H1 (cell line): ENCODE measurements at regions not wholly inside any gene's neighbourhood (a gene's known extent, or its start where the extent isn't known, plus 50 kb on each side); places are given as distances from the start of the nearest gene placed in this dataset.

Experiments
- CTCF ChIA-PET: fragments of 300-600 bp; sonication (Branson Sonifier 250); formaldehyde crosslinking; loops from one replicate; lab custom pipeline; 2021; ENCODE audit not compliant: partially characterized antibody; lab: Charles Lee
- POLR2A ChIA-PET: fragments of 300-600 bp; sonication (Branson Sonifier 250); formaldehyde crosslinking; loops from one replicate; lab custom pipeline; 2021; ENCODE audit warnings: inconsistent platforms; ENCODE audit not compliant: partially characterized antibody; lab: Charles Lee
- DNase-seq, 2 experiments: peaks; one replicate each; pipeline versions ENCODE4 v3.0.0 to v3.0.0-alpha.2; 2010 to 2022; ENCODE audit warnings: low spot score in 2 of 2, low read depth in 1 of 2, mixed read lengths in 1 of 2
- FAIRE-seq: peaks from 2 replicates; lab custom pipeline; 2011; peaks lifted over from hg19 to GRCh38; lab: Jason Lieb, UNC
- H2AFZ ChIP-seq: 2 replicates; pipeline ENCODE4 v1.8.1; 2012; ENCODE audit warnings: low read length, inconsistent platforms
- H2AK5ac ChIP-seq: 2 replicates; pipeline ENCODE4 v1.6.1; 2013; ENCODE audit warnings: low read depth, low read length
- H2BK120ac ChIP-seq: replicated peaks from 2 replicates; pipeline ENCODE3; 2013; ENCODE audit warnings: low read depth, low read length, inconsistent platforms
- H2BK12ac ChIP-seq: 2 replicates; pipeline ENCODE4 v1.6.1; 2013; ENCODE audit warnings: low read depth, low read length
- H2BK15ac ChIP-seq: 2 replicates; pipeline ENCODE4 v1.6.1; 2013; ENCODE audit warnings: low read length
- H2BK20ac ChIP-seq: 2 replicates; pipeline ENCODE4 v1.6.1; 2013; ENCODE audit warnings: low read length
- H2BK5ac ChIP-seq: 2 replicates; pipeline ENCODE4 v1.6.1; 2013; ENCODE audit warnings: low read depth, low read length
- H3K14ac ChIP-seq: 2 replicates; pipeline ENCODE4 v1.6.1; 2013; ENCODE audit warnings: inconsistent platforms; ENCODE audit not compliant: insufficient read length
- H3K18ac ChIP-seq: 2 replicates; pipeline ENCODE4 v1.6.1; 2013; ENCODE audit warnings: low read length; ENCODE audit errors: extremely low read depth
- H3K23ac ChIP-seq: 2 replicates; pipeline ENCODE4 v1.6.1; 2013; ENCODE audit warnings: inconsistent platforms; ENCODE audit not compliant: insufficient read length
- H3K23me2 ChIP-seq: 2 replicates; pipeline ENCODE4 v1.6.1; 2013; ENCODE audit warnings: low read depth, low read length
- H3K27ac ChIP-seq: 2 replicates; pipeline ENCODE4 v1.6.1; 2011; ENCODE audit warnings: low read depth, low read length, inconsistent platforms
- H3K27me3 ChIP-seq, 4 experiments: replicated peaks in 1 of 4; 1 replicate in 1 of 4; 2 replicates in 3 of 4; pipeline versions ENCODE4 v1.6.1 to v1.8.1; 2011 to 2013; ENCODE audit warnings: low read length in 3 of 4, mild to moderate bottlenecking in 3 of 4, inconsistent platforms in 2 of 4, mixed read lengths in 2 of 4, moderate library complexity in 1 of 4; ENCODE audit not compliant: control insufficient read depth in 3 of 4, insufficient read depth in 3 of 4; ENCODE audit errors: extremely low read depth in 1 of 4
- H3K36me3 ChIP-seq, 4 experiments: 2 replicates each; pipeline versions ENCODE4 v1.6.1 to v1.8.1; 2011 to 2013; ENCODE audit warnings: mild to moderate bottlenecking in 4 of 4, low read length in 3 of 4, moderate library complexity in 2 of 4, control low read depth in 1 of 4, inconsistent platforms in 1 of 4; ENCODE audit not compliant: insufficient read depth in 4 of 4, control insufficient read depth in 2 of 4
- H3K4ac ChIP-seq: replicated peaks from 2 replicates; pipeline ENCODE3; 2013; ENCODE audit warnings: low read length, low read depth, mixed read lengths, inconsistent platforms; ENCODE audit not compliant: insufficient read length
- H3K4me1 ChIP-seq, 4 experiments: replicated peaks in 1 of 4; 1 replicate in 1 of 4; 2 replicates in 3 of 4; pipeline versions ENCODE4 v1.6.1 to v1.8.1; 2011 to 2013; ENCODE audit warnings: low read length in 3 of 4, inconsistent platforms in 2 of 4, mixed read lengths in 1 of 4; ENCODE audit not compliant: insufficient read depth in 4 of 4, control insufficient read depth in 3 of 4
- H3K4me2 ChIP-seq, 2 experiments: 2 replicates each; pipeline versions ENCODE4 v1.6.1 to v1.8.1; 2011 to 2013; ENCODE audit warnings: low read depth in 2 of 2, low read length in 2 of 2, control low read depth in 1 of 2, inconsistent platforms in 1 of 2, mild to moderate bottlenecking in 1 of 2; ENCODE audit not compliant: insufficient read depth in 1 of 2
- H3K4me3 ChIP-seq, 4 experiments: fragments of 200-600, 300-600 bp in 1 of 4; sonication (generic), shearing (Covaris generic), sonication (Bioruptor Twin) in 1 of 4; 2 replicates each; pipeline versions ENCODE4 v1.5.1 to v1.8.1; 2011 to 2016; ENCODE audit warnings: low read length in 4 of 4, low read depth in 3 of 4, control low read depth in 2 of 4, inconsistent platforms in 2 of 4, mild to moderate bottlenecking in 2 of 4, mixed read lengths in 1 of 4, moderate library complexity in 1 of 4; ENCODE audit not compliant: insufficient read depth in 2 of 4; ENCODE audit errors: extremely low read depth in 1 of 4
- H3K56ac ChIP-seq: replicated peaks from 2 replicates; pipeline ENCODE3; 2013; ENCODE audit warnings: low read depth, mild to moderate bottlenecking, mixed read lengths, low read length, inconsistent platforms; ENCODE audit not compliant: insufficient read length
- H3K79me1 ChIP-seq: 2 replicates; pipeline ENCODE4 v1.6.1; 2013; ENCODE audit warnings: low read depth, low read length, control low read depth
- H3K79me2 ChIP-seq, 2 experiments: 2 replicates each; pipeline versions ENCODE4 v1.6.1 to v1.8.1; 2012 to 2013; ENCODE audit warnings: low read length in 2 of 2, mild to moderate bottlenecking in 2 of 2, inconsistent platforms in 1 of 2; ENCODE audit not compliant: insufficient read depth in 2 of 2, control insufficient read depth in 1 of 2
- H3K9ac ChIP-seq, 4 experiments: replicated peaks in 1 of 4; 1 replicate in 1 of 4; 2 replicates in 3 of 4; pipeline versions ENCODE4 v1.6.1 to v1.8.1; 2011 to 2013; ENCODE audit warnings: low read depth in 3 of 4, low read length in 3 of 4, control low read depth in 2 of 4, mild to moderate bottlenecking in 2 of 4, moderate library complexity in 2 of 4, inconsistent platforms in 1 of 4; ENCODE audit errors: extremely low read depth in 1 of 4
- H3K9me3 ChIP-seq, 2 experiments: 2 replicates each; pipeline versions ENCODE4 v1.6.1 to v1.8.1; 2012 to 2013; ENCODE audit warnings: mild to moderate bottlenecking in 2 of 2, moderate library complexity in 2 of 2, control low read depth in 1 of 2, inconsistent platforms in 1 of 2, low read depth in 1 of 2, low read length in 1 of 2, mixed read lengths in 1 of 2; ENCODE audit not compliant: insufficient read depth in 2 of 2
- H4K20me1 ChIP-seq, 2 experiments: replicated peaks in 1 of 2; 2 replicates each; pipeline versions ENCODE3 to v1.8.1; 2011 to 2013; ENCODE audit warnings: inconsistent platforms in 2 of 2, low read length in 2 of 2, mild to moderate bottlenecking in 1 of 2; ENCODE audit not compliant: insufficient read depth in 2 of 2, control insufficient read depth in 1 of 2
- H4K5ac ChIP-seq: 2 replicates; pipeline ENCODE4 v1.6.1; 2013; ENCODE audit warnings: low read length, low read depth, mixed read lengths, inconsistent platforms; ENCODE audit not compliant: insufficient read length
- H4K8ac ChIP-seq: 2 replicates; pipeline ENCODE4 v1.8.0; 2013; ENCODE audit warnings: mild to moderate bottlenecking, moderate library complexity, low read length, inconsistent platforms; ENCODE audit not compliant: insufficient read depth; ENCODE audit errors: extremely low read depth
- H4K91ac ChIP-seq: replicated peaks from 2 replicates; pipeline ENCODE3; 2013; ENCODE audit warnings: low read length, mixed read lengths, inconsistent platforms; ENCODE audit not compliant: insufficient read length
- ATF3 ChIP-seq: IDR thresholded peaks from 2 replicates; pipeline ENCODE4 v1.6.1; 2011; ENCODE audit warnings: low read depth, mild to moderate bottlenecking, low read length; ENCODE audit not compliant: insufficient read depth
- BACH1 ChIP-seq: IDR thresholded peaks from 2 replicates; pipeline ENCODE4 v1.6.1; 2012; ENCODE audit warnings: low read length, improper control_type of control experiment
- BRCA1 ChIP-seq: IDR thresholded peaks from 2 replicates; pipeline ENCODE4 v1.6.1; 2012; ENCODE audit warnings: low read depth, low read length, improper control_type of control experiment
- GABPA ChIP-seq: IDR thresholded peaks from 2 replicates; pipeline ENCODE4 v1.6.1; 2011; ENCODE audit warnings: mild to moderate bottlenecking, low read length, moderate library complexity, borderline replicate concordance; ENCODE audit not compliant: insufficient read depth
- GTF2F1 ChIP-seq: IDR thresholded peaks from 2 replicates; pipeline ENCODE4 v1.6.1; 2012; ENCODE audit warnings: low read depth, low read length, improper control_type of control experiment, borderline replicate concordance
- HDAC2 ChIP-seq, 2 experiments: fragments of 300-600 bp in 1 of 2; sonication (generic) in 1 of 2; IDR thresholded peaks; 2 replicates each; pipeline ENCODE4 v1.6.1; 2011 to 2012; ENCODE audit warnings: low read depth in 2 of 2, low read length in 2 of 2, mild to moderate bottlenecking in 2 of 2, moderate library complexity in 2 of 2, borderline replicate concordance in 1 of 2, inconsistent platforms in 1 of 2
- MAFK ChIP-seq: IDR thresholded peaks from 2 replicates; pipeline ENCODE4 v1.6.1; 2012; ENCODE audit warnings: low read depth, mild to moderate bottlenecking, improper control_type of control experiment, low read length
- POLR2AphosphoS5 ChIP-seq: IDR thresholded peaks from 2 replicates; pipeline ENCODE4 v1.6.1; 2011; ENCODE audit warnings: low read depth, low read length
- RNF2 ChIP-seq: fragments of 200-900, 300-1000 bp; sonication (generic); IDR thresholded peaks from 2 replicates; pipeline ENCODE4 v1.7.1; 2016; ENCODE audit warnings: borderline replicate concordance, low read depth, mild to moderate bottlenecking, antibody characterized with exemption, low read length; ENCODE audit not compliant: poor library complexity, severe bottlenecking; ENCODE audit errors: missing control alignments
- SIX5 ChIP-seq: IDR thresholded peaks from 2 replicates; pipeline ENCODE4 v1.6.1; 2011; ENCODE audit warnings: mild to moderate bottlenecking, low read depth, low read length
- TBP ChIP-seq: IDR thresholded peaks from 2 replicates; pipeline ENCODE4 v1.6.1; 2011; ENCODE audit warnings: low read depth, low read length, improper control_type of control experiment
- YY1 ChIP-seq: IDR thresholded peaks from 2 replicates; pipeline ENCODE4 v1.6.1; 2011; ENCODE audit warnings: low read depth, mild to moderate bottlenecking, low read length
- ZNF274 ChIP-seq: IDR thresholded peaks from 2 replicates; pipeline ENCODE4 v1.7.0; 2012; ENCODE audit warnings: low read length, borderline replicate concordance; ENCODE audit errors: extremely low read depth
- WGBS, 2 experiments: shearing (Covaris generic) in 1 of 2; methylation state at CpG; one replicate each; pipeline versions ENCODE4 v1.1.6 to v1.1.7; 2013 to 2015; ENCODE audit warnings: low lambda C conversion rate in 2 of 2, mixed read lengths in 2 of 2, inconsistent platforms in 1 of 2, low coverage in 1 of 2, missing lambda C conversion rate in 1 of 2; ENCODE audit not compliant: insufficient replicate concordance in 2 of 2, insufficient coverage in 1 of 2, insufficient read length in 1 of 2; ENCODE audit errors: extremely low coverage in 1 of 2, missing lambda C conversion rate in 1 of 2; 5-methylcytosine and 5-hydroxymethylcytosine counted together
- TF ChIP-seq, protein P1 (sequence below): IDR thresholded peaks from 2 replicates; pipeline ENCODE4 v1.6.1; 2012; ENCODE audit warnings: inconsistent platforms

- Histone ChIP-seq H3K27ac (no peak overlapping the region), H4K20me1 (no peaks in the 10 kb centered on the region), H3K79me1 (no peaks in the 10 kb centered on the region), H3K79me2 (no peaks in the 10 kb centered on the region), H2BK20ac (no peak overlapping the region), H3K14ac (no peak overlapping the region), H3K9ac (no peak overlapping the region), H2BK12ac (no peak overlapping the region), H2BK120ac (no peak overlapping the region), H3K4ac (no peak overlapping the region), H2AK5ac (no peak overlapping the region), H3K18ac (no peak overlapping the region), H4K5ac (no peak overlapping the region), H3K36me3 (no peaks in the 10 kb centered on the region), H2BK5ac (no peak overlapping the region), H3K4me1 (no peaks in the 10 kb centered on the region), H3K4me2 (no peak overlapping the region), H3K23ac (no peak overlapping the region), H4K8ac (no peak overlapping the region), H4K91ac (no peak overlapping the region), H3K9me3 (no peaks in the 10 kb centered on the region), H3K56ac (no peak overlapping the region), H3K23me2 (no peaks in the 10 kb centered on the region), H3K27me3 (no peaks in the 10 kb centered on the region), H2BK15ac (no peak overlapping the region), H2AFZ (no peak overlapping the region), H3K4me3 (no peak overlapping the region)
- DNase-seq (no peak), FAIRE-seq (no peak)
- WGBS, 2 experiments: 88% methylated on average over 3 of the region's 3 CpGs; no CpG with 5 or more reads in 1 of the 2 experiments
- POLR2A ChIA-PET: no interaction called here
- CTCF ChIA-PET: interaction anchor here (0.8 to 1.1 kb wide), 2 partner anchors 10 to 99 kb away, joined by 3 to 4 read pairs; no protein-coding TSS in a partner anchor
- TF ChIP-seq ZNF274: no peak
- TF ChIP-seq HDAC2 (IDR thresholded peaks at IDR 0.05; ENCODE audit: borderline replicate concordance in 1 of 2, low read depth in 2 of 2, low read length in 2 of 2): no peak
- TF ChIP-seq BACH1: no peak
- no peak for TF ChIP-seq POLR2AphosphoS5
- no peak for TF ChIP-seq GTF2F1
- TF ChIP-seq YY1: no peak
- no peak for TF ChIP-seq GABPA
- no peak for TF ChIP-seq BRCA1
- no peak for TF ChIP-seq SIX5
- no peak for TF ChIP-seq RNF2
- TF ChIP-seq, protein P1, sequence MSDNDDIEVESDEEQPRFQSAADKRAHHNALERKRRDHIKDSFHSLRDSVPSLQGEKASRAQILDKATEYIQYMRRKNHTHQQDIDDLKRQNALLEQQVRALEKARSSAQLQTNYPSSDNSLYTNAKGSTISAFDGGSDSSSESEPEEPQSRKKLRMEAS: no peak
- TF ChIP-seq MAFK: no peak
- TF ChIP-seq TBP: no peak
- no peak for TF ChIP-seq ATF3
These were observed 456.6 kb upstream of the TMPO start for GRCh38 chr12:98058838-98059237.
